GM13977 (cell line): ENCODE measurements at regions not wholly inside any gene's neighbourhood (a gene's known extent, or its start where the extent isn't known, plus 50 kb on each side); places are given as distances from the start of the nearest gene placed in this dataset.

ENCODE experiments used
- DNase-seq: peaks from one replicate; pipeline ENCODE4 v3.0.0; 2012; ENCODE audit warnings: low spot score
- CTCF ChIP-seq: IDR thresholded peaks from 2 replicates; pipeline ENCODE4 v1.5.1; 2012; ENCODE audit warnings: mild to moderate bottlenecking, control low read depth; ENCODE audit not compliant: insufficient read depth; ENCODE audit errors: extremely low read depth, missing control alignments
- in situ Hi-C: fragments of 300-500 bp; cut with MboI; formaldehyde crosslinking; loops from one replicate; pipeline ENCODE4 v1.12.0; 2022; ENCODE audit warnings: low sequenced_read_pairs, low pct_unique_long_range_greater_than_20kb, mixed read lengths, inconsistent platforms; ENCODE audit not compliant: unreplicated experiment

GRCh38 chr5:39702928-39703327 is 278.1 kb upstream of the DAB2 start:
- in situ Hi-C loops = loop anchor here (25.0 kb wide), 1 partner anchor 984 kb away; the partner anchor contains the start of gene PTGER4
- no peak for TF ChIP-seq CTCF
- DNase-seq = no peak

- TF ChIP-seq CTCF = no peak
- in situ Hi-C loops = loop anchor here (25.0 kb wide), 1 partner anchor 987 kb away; the partner anchor contains the start of gene PTGER4
- no peak for DNase-seq
Measured at GRCh38 chr5:39700523-39700922, 275.7 kb upstream of the DAB2 start.

GRCh38 chr5:39698838-39699560 is 274.2 kb upstream of the DAB2 start:
- TF ChIP-seq CTCF = no peak
- DNase-seq = no peak
- in situ Hi-C loops = no loop called here

- no peak for DNase-seq
- in situ Hi-C loops = no loop called here
- no peak for TF ChIP-seq CTCF
Measured at GRCh38 chr5:39697881-39698280, 273.1 kb upstream of the DAB2 start.

- in situ Hi-C loops = no loop called here
Measured at GRCh38 chr5:39696672-39697398, 272.1 kb upstream of the DAB2 start.

GRCh38 chr5:39691993-39692392 is 267.2 kb upstream of the DAB2 start:
- TF ChIP-seq CTCF = no peak
- in situ Hi-C loops = no loop called here
- DNase-seq = no peak

More at GRCh38 chr5:39696672-39697398, 272.1 kb upstream of the DAB2 start:
- no peak for TF ChIP-seq CTCF
- no peak for DNase-seq
